ENCODE measurements at regions not wholly inside any gene's neighbourhood (a gene's known extent, or its start where the extent isn't known, plus 50 kb on each side); places are given as distances from the start of the nearest gene placed in this dataset.

GRCh38 chr22:47966316-47966715 lies 1203.9 kb downstream of the TBC1D22A start:
- DNase-seq, result no peak

- no peak for DNase-seq
Measured at GRCh38 chr22:47965896-47966295, 1203.4 kb downstream of the TBC1D22A start.

- no peak for DNase-seq
Measured at GRCh38 chr22:47965066-47965465, 1202.6 kb downstream of the TBC1D22A start.

GRCh38 chr22:47963660-47964059 lies 1201.2 kb downstream of the TBC1D22A start:
- DNase-seq, result no peak

GRCh38 chr22:47957649-47958048 lies 1195.2 kb downstream of the TBC1D22A start:
- DNase-seq, result no peak

GRCh38 chr22:47954107-47954506 lies 1191.7 kb downstream of the TBC1D22A start:
- DNase-seq, result no peak

- no peak for DNase-seq
Measured at GRCh38 chr22:47944941-47945340, 1182.5 kb downstream of the TBC1D22A start.

- DNase-seq, result no peak
Measured at GRCh38 chr22:47943729-47944700, 1181.6 kb downstream of the TBC1D22A start.

- DNase-seq, result no peak
Measured at GRCh38 chr22:47940211-47940610, 1177.8 kb downstream of the TBC1D22A start.

GRCh38 chr22:47933891-47934290 lies 1171.4 kb downstream of the TBC1D22A start:
- no peak for DNase-seq

- no peak for DNase-seq
Measured at GRCh38 chr22:47933226-47933625, 1170.8 kb downstream of the TBC1D22A start.

GRCh38 chr22:47929646-47930185 lies 1167.3 kb downstream of the TBC1D22A start:
- DNase-seq, result no peak

- no peak for DNase-seq
Measured at GRCh38 chr22:47929073-47929472, 1166.6 kb downstream of the TBC1D22A start.

- no peak for DNase-seq
Measured at GRCh38 chr22:47928631-47929030, 1166.2 kb downstream of the TBC1D22A start.

GRCh38 chr22:47927648-47928210 lies 1165.3 kb downstream of the TBC1D22A start:
- no peak for DNase-seq

- DNase-seq, result no peak
Measured at GRCh38 chr22:47923011-47923427, 1160.6 kb downstream of the TBC1D22A start.

GRCh38 chr22:47921906-47922305 lies 1159.5 kb downstream of the TBC1D22A start:
- DNase-seq, result no peak

- DNase-seq, result no peak
Measured at GRCh38 chr22:47920380-47920959, 1158.0 kb downstream of the TBC1D22A start.

- DNase-seq, result no peak
Measured at GRCh38 chr22:47919893-47920292, 1157.4 kb downstream of the TBC1D22A start.

- DNase-seq, result no peak
Measured at GRCh38 chr22:47919001-47919441, 1156.6 kb downstream of the TBC1D22A start.

- no peak for DNase-seq
Measured at GRCh38 chr22:47918276-47918921, 1155.9 kb downstream of the TBC1D22A start.
